HEK293 (cell line): ENCODE measurements at regions not wholly inside any gene's neighbourhood (a gene's known extent, or its start where the extent isn't known, plus 50 kb on each side); places are given as distances from the start of the nearest gene placed in this dataset.

Source experiments
- FEZF1 ChIP-seq: fragments of 450-650 bp; formaldehyde crosslinking; IDR thresholded peaks from 2 replicates; pipeline ENCODE4 v1.5.1; 2016; ENCODE audit warnings: missing biosample characterization, missing genetic modification characterization
- GLI2 ChIP-seq: fragments of 450-650 bp; formaldehyde crosslinking; IDR thresholded peaks from 2 replicates; pipeline ENCODE4; 2017; ENCODE audit warnings: missing biosample characterization, missing genetic modification characterization, low read depth, borderline replicate concordance
- HIC1 ChIP-seq: fragments of 450-650 bp; formaldehyde crosslinking; IDR thresholded peaks from 2 replicates; pipeline ENCODE4 v1.5.1; 2016; ENCODE audit warnings: missing biosample characterization, missing genetic modification characterization
- KLF16 ChIP-seq: fragments of 450-650 bp; formaldehyde crosslinking; IDR thresholded peaks from 2 replicates; pipeline ENCODE4 v1.5.1; 2017; ENCODE audit warnings: missing biosample characterization, missing genetic modification characterization
- PATZ1 ChIP-seq: fragments of 450-650 bp; formaldehyde crosslinking; IDR thresholded peaks from 2 replicates; pipeline ENCODE4 v1.5.1; 2016; ENCODE audit warnings: missing biosample characterization, missing genetic modification characterization
- PRDM10 ChIP-seq: fragments of 450-650 bp; formaldehyde crosslinking; IDR thresholded peaks from 2 replicates; pipeline ENCODE4 v1.5.1; 2016; ENCODE audit warnings: missing biosample characterization, missing genetic modification characterization
- RBAK ChIP-seq: fragments of 450-650 bp; formaldehyde crosslinking; IDR thresholded peaks from 2 replicates; pipeline ENCODE4 v1.5.1; 2016; ENCODE audit warnings: missing biosample characterization, missing genetic modification characterization
- SP7 ChIP-seq: fragments of 450-650 bp; formaldehyde crosslinking; IDR thresholded peaks from 2 replicates; pipeline ENCODE4 v1.5.1; 2016; ENCODE audit warnings: missing biosample characterization, missing genetic modification characterization
- YY1 ChIP-seq: fragments of 450-650 bp; formaldehyde crosslinking; IDR thresholded peaks from 2 replicates; pipeline ENCODE4 v1.5.1; 2018; ENCODE audit warnings: missing biosample characterization, missing genetic modification characterization
- ZBTB8A ChIP-seq: fragments of 450-650 bp; formaldehyde crosslinking; IDR thresholded peaks from 2 replicates; pipeline ENCODE4 v1.5.1; 2016; ENCODE audit warnings: missing biosample characterization, missing genetic modification characterization
- ZEB2 ChIP-seq: fragments of 450-650 bp; formaldehyde crosslinking; IDR thresholded peaks from 2 replicates; pipeline ENCODE4 v1.5.1; 2016; ENCODE audit warnings: missing biosample characterization, missing genetic modification characterization
- ZFP41 ChIP-seq: fragments of 450-650 bp; formaldehyde crosslinking; IDR thresholded peaks from 2 replicates; pipeline ENCODE4 v1.5.1; 2016; ENCODE audit warnings: missing biosample characterization, missing genetic modification characterization, borderline replicate concordance
- ZNF10 ChIP-seq: fragments of 450-650 bp; formaldehyde crosslinking; IDR thresholded peaks from 2 replicates; pipeline ENCODE4 v1.5.1; 2017; ENCODE audit warnings: missing biosample characterization, missing genetic modification characterization
- ZNF155 ChIP-seq: fragments of 450-650 bp; formaldehyde crosslinking; IDR thresholded peaks from 2 replicates; pipeline ENCODE4 v1.5.1; 2016; ENCODE audit warnings: missing biosample characterization, missing genetic modification characterization
- ZNF2 ChIP-seq: fragments of 450-650 bp; formaldehyde crosslinking; IDR thresholded peaks from 2 replicates; pipeline ENCODE4 v1.5.1; 2016; ENCODE audit warnings: missing biosample characterization, missing genetic modification characterization
- ZNF24 ChIP-seq: fragments of 450-650 bp; formaldehyde crosslinking; IDR thresholded peaks from 2 replicates; pipeline ENCODE4 v1.5.1; 2016; ENCODE audit warnings: missing biosample characterization, missing genetic modification characterization
- ZNF394 ChIP-seq: fragments of 450-650 bp; formaldehyde crosslinking; IDR thresholded peaks from 2 replicates; pipeline ENCODE4 v1.5.1; 2016; ENCODE audit warnings: missing biosample characterization, missing genetic modification characterization, mild to moderate bottlenecking, moderate library complexity, borderline replicate concordance
- ZNF449 ChIP-seq: fragments of 450-650 bp; formaldehyde crosslinking; IDR thresholded peaks from 2 replicates; pipeline ENCODE4 v1.5.1; 2017; ENCODE audit warnings: missing biosample characterization, mild to moderate bottlenecking, missing genetic modification characterization, moderate library complexity
- ZNF473 ChIP-seq: fragments of 450-650 bp; formaldehyde crosslinking; IDR thresholded peaks from 2 replicates; pipeline ENCODE4 v1.5.1; 2017; ENCODE audit warnings: missing biosample characterization, missing genetic modification characterization
- ZNF488 ChIP-seq: fragments of 450-650 bp; formaldehyde crosslinking; IDR thresholded peaks from 2 replicates; pipeline ENCODE4 v1.5.1; 2016; ENCODE audit warnings: missing biosample characterization, missing genetic modification characterization
- ZNF501 ChIP-seq: fragments of 450-650 bp; formaldehyde crosslinking; IDR thresholded peaks from 2 replicates; pipeline ENCODE4 v1.5.1; 2016; ENCODE audit warnings: missing biosample characterization, missing genetic modification characterization
- ZNF510 ChIP-seq: fragments of 450-650 bp; formaldehyde crosslinking; IDR thresholded peaks from 2 replicates; pipeline ENCODE4 v1.5.1; 2018; ENCODE audit warnings: mild to moderate bottlenecking, missing genetic modification characterization, missing biosample characterization; ENCODE audit not compliant: insufficient replicate concordance
- ZNF529 ChIP-seq: fragments of 450-650 bp; formaldehyde crosslinking; IDR thresholded peaks from 2 replicates; pipeline ENCODE4 v1.5.1; 2017; ENCODE audit warnings: missing genetic modification characterization, missing biosample characterization; ENCODE audit not compliant: insufficient replicate concordance
- ZNF560 ChIP-seq: fragments of 450-650 bp; formaldehyde crosslinking; IDR thresholded peaks from 2 replicates; pipeline ENCODE4 v1.5.1; 2017; ENCODE audit warnings: missing biosample characterization, missing genetic modification characterization, borderline replicate concordance
- ZNF561 ChIP-seq: fragments of 450-650 bp; IDR thresholded peaks from 2 replicates; pipeline ENCODE4 v1.5.1; 2018; ENCODE audit warnings: missing biosample characterization, missing genetic modification characterization, borderline replicate concordance
- ZNF623 ChIP-seq: fragments of 450-650 bp; formaldehyde crosslinking; IDR thresholded peaks from 2 replicates; pipeline ENCODE4 v1.5.1; 2016; ENCODE audit warnings: missing biosample characterization, missing genetic modification characterization
- ZNF660 ChIP-seq: fragments of 450-650 bp; IDR thresholded peaks from 2 replicates; pipeline ENCODE4 v1.5.1; 2018; ENCODE audit warnings: missing biosample characterization, mild to moderate bottlenecking, missing genetic modification characterization
- ZNF747 ChIP-seq: fragments of 450-650 bp; formaldehyde crosslinking; IDR thresholded peaks from 2 replicates; pipeline ENCODE4 v1.5.1; 2016; ENCODE audit warnings: missing biosample characterization, missing genetic modification characterization
- ZNF837 ChIP-seq: fragments of 450-650 bp; formaldehyde crosslinking; IDR thresholded peaks from 2 replicates; pipeline ENCODE4 v1.5.1; 2016; ENCODE audit warnings: missing biosample characterization, missing genetic modification characterization
- ZSCAN16 ChIP-seq: fragments of 450-650 bp; formaldehyde crosslinking; IDR thresholded peaks from 2 replicates; pipeline ENCODE4 v1.5.1; 2016; ENCODE audit warnings: missing biosample characterization, missing genetic modification characterization

GRCh38 chr6:128569732-128570679, 49.6 kb upstream of the PTPRK start (continued):
- TF ChIP-seq PRDM10 (tag by site-specific recombination) (no peak; the same call in 1 of the 2 replicates), GLI2 (tag by site-specific recombination) (no peak), FEZF1 (tag by site-specific recombination) (peak; percentile 51), ZFP41 (tag by site-specific recombination) (no peak), ZSCAN16 (no peak), ZBTB8A (tag by site-specific recombination) (no peak), ZNF2 (tag by site-specific recombination) (no peak), ZNF155 (tag by site-specific recombination) (no peak), KLF16 (tag by site-specific recombination) (no peak), ZNF561 (tag by site-specific recombination) (no peak), ZNF529 (tag by site-specific recombination) (no peak), ZEB2 (0 out of 2 replicates have a peak, but pooled peaks have one; percentile 50), ZNF449 (tag by site-specific recombination) (no peak), ZNF623 (tag by site-specific recombination) (no peak), ZNF473 (tag by site-specific recombination) (no peak), ZNF24 (tag by site-specific recombination) (no peak), ZNF660 (tag by site-specific recombination) (no peak), RBAK (no peak), ZNF747 (tag by site-specific recombination) (no peak), ZNF501 (no peak), ZNF10 (tag by site-specific recombination) (no peak), ZNF488 (tag by site-specific recombination) (no peak), ZNF837 (tag by site-specific recombination) (no peak), SP7 (tag by site-specific recombination) (0 out of 2 replicates have a peak, but pooled peaks have one; percentile 35), PATZ1 (0 out of 2 replicates have a peak, but pooled peaks have one; percentile 13), ZNF560 (tag by site-specific recombination) (no peak), YY1 (tag by site-specific recombination) (no peak), ZNF394 (no peak), ZNF510 (tag by site-specific recombination) (no peak), HIC1 (tag by site-specific recombination) (peak; percentile 53; the same call in 1 of the 2 replicates)
